ENCODE measurements at regions not wholly inside any gene's neighbourhood (a gene's known extent, or its start where the extent isn't known, plus 50 kb on each side); places are given as distances from the start of the nearest gene placed in this dataset.

- TF ChIP-seq CTCF (IDR thresholded peaks at IDR 0.05) = no peak
- TF ChIP-seq POLR2A (IDR thresholded peaks at IDR 0.05) = no peak
Measured at GRCh38 chr5:62212648-62213047, 93.4 kb upstream of the KIF2A start.

Measured in lower leg skin (tissue), 3 donors.